GM12878 (cell line): ENCODE measurements at regions not wholly inside any gene's neighbourhood (a gene's known extent, or its start where the extent isn't known, plus 50 kb on each side); places are given as distances from the start of the nearest gene placed in this dataset.

Source experiments
- ATAC-seq: fragments of 200-7000 bp; cut with Tn5 transposase; 3 replicates; pipeline ENCODE4 v1.9.1; 2020; ENCODE audit warnings: mild to moderate bottlenecking, moderate library complexity
- BruUV-seq: library from RNA; stranded (reverse); fragments of 400-500 nt; replicated peaks from 2 replicates; lab custom pipeline; 2021; lab: Mats Ljungman, UMichigan
- CTCF ChIA-PET: fragments of 300-600 bp; sonication (Branson Sonifier 250); formaldehyde crosslinking; extraction: SDS; loops from one replicate; lab custom pipeline; 2021; ENCODE audit warnings: inconsistent platforms; lab: Yijun Ruan, JAX
- POLR2A ChIA-PET: fragments of 350-600 bp; formaldehyde crosslinking; extraction: SDS; loops from one replicate; lab custom pipeline; 2021; ENCODE audit warnings: inconsistent platforms; lab: Charles Lee
- RAD21 ChIA-PET: fragments of 300-600 bp; sonication (Branson Sonifier 250); formaldehyde crosslinking; loops from one replicate; lab custom pipeline; 2023; ENCODE audit warnings: antibody characterized with exemption; ENCODE audit not compliant: unreplicated experiment; lab: Charles Lee
- SMC1A ChIA-PET: fragments of 300-600 bp; sonication (Branson Sonifier 250); formaldehyde crosslinking; loops from one replicate; lab custom pipeline; 2023; ENCODE audit not compliant: unreplicated experiment, uncharacterized antibody; lab: Charles Lee
- DNase-seq: peaks from one replicate; pipeline ENCODE4 v3.0.0-alpha.2; 2011; ENCODE audit warnings: low read depth, low spot score
- FAIRE-seq: peaks from 3 replicates; lab custom pipeline; 2011; peaks lifted over from hg19 to GRCh38; lab: Jason Lieb, UNC
- H2AFZ ChIP-seq: 2 replicates; pipeline ENCODE4 v1.6.0; 2011; ENCODE audit warnings: low read depth, low read length, control low read depth; ENCODE audit not compliant: control insufficient read depth
- H3K27ac ChIP-seq: 2 replicates; pipeline ENCODE4 v1.5.1; 2011; ENCODE audit warnings: control low read depth; ENCODE audit not compliant: control insufficient read depth, insufficient read depth
- H3K27me3 ChIP-seq, 2 experiments: replicated peaks in 1 of 2; 2 replicates each; pipeline versions ENCODE4 v1.6.0 to v1.6.1; 2011; ENCODE audit warnings: low read length in 1 of 2; ENCODE audit not compliant: control insufficient read depth in 2 of 2, insufficient read depth in 2 of 2
- H3K36me3 ChIP-seq, 2 experiments: 2 replicates each; pipeline ENCODE4 v1.5.1; 2011; ENCODE audit warnings: low read length in 1 of 2; ENCODE audit not compliant: control insufficient read depth in 2 of 2, insufficient read depth in 2 of 2
- H3K4me1 ChIP-seq: 2 replicates; pipeline ENCODE4 v1.6.1; 2011; ENCODE audit warnings: mild to moderate bottlenecking, low read length, moderate library complexity, mixed read lengths; ENCODE audit not compliant: control insufficient read depth, insufficient read depth
- H3K4me2 ChIP-seq: 2 replicates; pipeline ENCODE4 v1.6.0; 2011; ENCODE audit warnings: control low read depth; ENCODE audit not compliant: control insufficient read depth, insufficient read depth
- H3K4me3 ChIP-seq: fragments of 200-600 bp; sonication (generic); 2 replicates; pipeline ENCODE4 v1.5.1; 2016
- H3K79me2 ChIP-seq: 2 replicates; pipeline ENCODE4 v1.6.0; 2011; ENCODE audit warnings: low read length; ENCODE audit not compliant: control insufficient read depth, insufficient read depth
- H3K9ac ChIP-seq: 2 replicates; pipeline ENCODE4 v1.8.0; 2011; ENCODE audit warnings: low read length, control low read depth, mixed read lengths; ENCODE audit not compliant: control insufficient read depth, insufficient read depth
- H3K9me3 ChIP-seq: replicated peaks from 3 replicates; pipeline ENCODE4 v1.5.1; 2011; ENCODE audit warnings: mild to moderate bottlenecking, low read length; ENCODE audit not compliant: control insufficient read depth, insufficient read depth
- H4K20me1 ChIP-seq: 2 replicates; pipeline ENCODE4 v1.6.0; 2011; ENCODE audit not compliant: control insufficient read depth, insufficient read depth
- HCFC1 ChIP-seq: fragments of 150-350 bp; IDR thresholded peaks from 2 replicates; pipeline ENCODE4 v1.6.1; 2014; ENCODE audit warnings: low read length
- IRF4 ChIP-seq: IDR thresholded peaks from 2 replicates; pipeline ENCODE4 v1.6.1; 2011; ENCODE audit warnings: low read depth, low read length
- PAX8 ChIP-seq: fragments of 450-650 bp; IDR thresholded peaks from 2 replicates; pipeline ENCODE4 v1.6.1; 2017; ENCODE audit warnings: mild to moderate bottlenecking, moderate library complexity
- RCOR1 ChIP-seq: conservative IDR thresholded peaks from 2 replicates; pipeline ENCODE4 v1.6.1; 2012; ENCODE audit warnings: low read depth, low read length, improper control_type of control experiment
- TAF1 ChIP-seq: IDR thresholded peaks from 2 replicates; pipeline ENCODE4 v1.6.1; 2011; ENCODE audit warnings: mild to moderate bottlenecking, low read depth, low read length, borderline replicate concordance
- TCF7 ChIP-seq: IDR thresholded peaks from 2 replicates; pipeline ENCODE4 v1.6.1; 2014; ENCODE audit warnings: antibody characterized with exemption, borderline replicate concordance
- WGBS: methylation state at CpG from one replicate; pipeline ENCODE4 v1.1.6; 2016; ENCODE audit warnings: low lambda C conversion rate; ENCODE audit not compliant: insufficient replicate concordance, insufficient coverage; ENCODE audit errors: missing lambda C conversion rate; 5-methylcytosine and 5-hydroxymethylcytosine counted together
- in situ Hi-C: fragments of 300-500 bp; cut with MboI; formaldehyde crosslinking; loops from 9 replicates; pipeline ENCODE4 v1.14.3; 2018; ENCODE audit warnings: mixed read lengths
- intact Hi-C: fragments of 100-400 bp; cut with micrococcal nuclease; formaldehyde crosslinking; loops from one replicate; pipeline ENCODE4 v1.14.2; 2022; ENCODE audit not compliant: unreplicated experiment
- TF ChIP-seq, protein P1 (sequence below): fragments of 450-650 bp; conservative IDR thresholded peaks from 2 replicates; pipeline ENCODE4 v1.6.1; 2017; ENCODE audit warnings: mild to moderate bottlenecking, moderate library complexity
- TF ChIP-seq, protein P2 (sequence below): IDR thresholded peaks from 2 replicates; pipeline ENCODE4 v1.6.1; 2012; ENCODE audit warnings: mild to moderate bottlenecking, low read depth, low read length
- TF ChIP-seq, protein P3 (sequence below), 3 experiments: IDR thresholded peaks in 2 of 3; conservative IDR thresholded peaks in 1 of 3; 2 replicates each; pipeline ENCODE4 v1.5.1; 2011; ENCODE audit warnings: low read depth in 3 of 3, low read length in 3 of 3, mild to moderate bottlenecking in 3 of 3, control low read depth in 2 of 3, moderate library complexity in 2 of 3, inconsistent platforms in 1 of 3, mixed read lengths in 1 of 3; ENCODE audit not compliant: control insufficient read depth in 2 of 3, insufficient read depth in 1 of 3; ENCODE audit errors: extremely low read depth in 1 of 3

DNA sequence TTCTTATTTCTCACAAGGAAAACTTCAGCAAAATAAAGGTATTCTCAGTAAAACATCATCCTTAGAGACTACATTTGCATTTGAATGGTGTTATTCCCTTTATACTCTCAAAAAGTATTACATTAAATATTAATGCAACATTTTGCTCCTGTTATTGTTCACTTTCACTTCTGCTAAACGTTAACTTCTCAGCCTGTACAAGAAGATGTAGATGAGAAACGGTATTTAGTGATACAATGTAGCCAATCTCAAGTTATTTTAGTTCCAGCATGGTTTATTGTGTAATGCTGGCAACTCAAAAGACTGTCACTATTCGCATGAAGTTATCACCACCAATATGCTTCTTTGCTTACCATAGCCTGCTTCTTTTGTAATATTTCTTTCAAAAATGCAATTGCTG, 514.1 kb downstream of the CPS1 start (continued):
- TF ChIP-seq, protein P1, sequence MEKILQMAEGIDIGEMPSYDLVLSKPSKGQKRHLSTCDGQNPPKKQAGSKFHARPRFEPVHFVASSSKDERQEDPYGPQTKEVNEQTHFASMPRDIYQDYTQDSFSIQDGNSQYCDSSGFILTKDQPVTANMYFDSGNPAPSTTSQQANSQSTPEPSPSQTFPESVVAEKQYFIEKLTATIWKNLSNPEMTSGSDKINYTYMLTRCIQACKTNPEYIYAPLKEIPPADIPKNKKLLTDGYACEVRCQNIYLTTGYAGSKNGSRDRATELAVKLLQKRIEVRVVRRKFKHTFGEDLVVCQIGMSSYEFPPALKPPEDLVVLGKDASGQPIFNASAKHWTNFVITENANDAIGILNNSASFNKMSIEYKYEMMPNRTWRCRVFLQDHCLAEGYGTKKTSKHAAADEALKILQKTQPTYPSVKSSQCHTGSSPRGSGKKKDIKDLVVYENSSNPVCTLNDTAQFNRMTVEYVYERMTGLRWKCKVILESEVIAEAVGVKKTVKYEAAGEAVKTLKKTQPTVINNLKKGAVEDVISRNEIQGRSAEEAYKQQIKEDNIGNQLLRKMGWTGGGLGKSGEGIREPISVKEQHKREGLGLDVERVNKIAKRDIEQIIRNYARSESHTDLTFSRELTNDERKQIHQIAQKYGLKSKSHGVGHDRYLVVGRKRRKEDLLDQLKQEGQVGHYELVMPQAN: no peak
- TF ChIP-seq IRF4 (no peak), RCOR1 (no peak)
- TF ChIP-seq, protein P2, sequence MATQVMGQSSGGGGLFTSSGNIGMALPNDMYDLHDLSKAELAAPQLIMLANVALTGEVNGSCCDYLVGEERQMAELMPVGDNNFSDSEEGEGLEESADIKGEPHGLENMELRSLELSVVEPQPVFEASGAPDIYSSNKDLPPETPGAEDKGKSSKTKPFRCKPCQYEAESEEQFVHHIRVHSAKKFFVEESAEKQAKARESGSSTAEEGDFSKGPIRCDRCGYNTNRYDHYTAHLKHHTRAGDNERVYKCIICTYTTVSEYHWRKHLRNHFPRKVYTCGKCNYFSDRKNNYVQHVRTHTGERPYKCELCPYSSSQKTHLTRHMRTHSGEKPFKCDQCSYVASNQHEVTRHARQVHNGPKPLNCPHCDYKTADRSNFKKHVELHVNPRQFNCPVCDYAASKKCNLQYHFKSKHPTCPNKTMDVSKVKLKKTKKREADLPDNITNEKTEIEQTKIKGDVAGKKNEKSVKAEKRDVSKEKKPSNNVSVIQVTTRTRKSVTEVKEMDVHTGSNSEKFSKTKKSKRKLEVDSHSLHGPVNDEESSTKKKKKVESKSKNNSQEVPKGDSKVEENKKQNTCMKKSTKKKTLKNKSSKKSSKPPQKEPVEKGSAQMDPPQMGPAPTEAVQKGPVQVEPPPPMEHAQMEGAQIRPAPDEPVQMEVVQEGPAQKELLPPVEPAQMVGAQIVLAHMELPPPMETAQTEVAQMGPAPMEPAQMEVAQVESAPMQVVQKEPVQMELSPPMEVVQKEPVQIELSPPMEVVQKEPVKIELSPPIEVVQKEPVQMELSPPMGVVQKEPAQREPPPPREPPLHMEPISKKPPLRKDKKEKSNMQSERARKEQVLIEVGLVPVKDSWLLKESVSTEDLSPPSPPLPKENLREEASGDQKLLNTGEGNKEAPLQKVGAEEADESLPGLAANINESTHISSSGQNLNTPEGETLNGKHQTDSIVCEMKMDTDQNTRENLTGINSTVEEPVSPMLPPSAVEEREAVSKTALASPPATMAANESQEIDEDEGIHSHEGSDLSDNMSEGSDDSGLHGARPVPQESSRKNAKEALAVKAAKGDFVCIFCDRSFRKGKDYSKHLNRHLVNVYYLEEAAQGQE: no peak

DNA sequence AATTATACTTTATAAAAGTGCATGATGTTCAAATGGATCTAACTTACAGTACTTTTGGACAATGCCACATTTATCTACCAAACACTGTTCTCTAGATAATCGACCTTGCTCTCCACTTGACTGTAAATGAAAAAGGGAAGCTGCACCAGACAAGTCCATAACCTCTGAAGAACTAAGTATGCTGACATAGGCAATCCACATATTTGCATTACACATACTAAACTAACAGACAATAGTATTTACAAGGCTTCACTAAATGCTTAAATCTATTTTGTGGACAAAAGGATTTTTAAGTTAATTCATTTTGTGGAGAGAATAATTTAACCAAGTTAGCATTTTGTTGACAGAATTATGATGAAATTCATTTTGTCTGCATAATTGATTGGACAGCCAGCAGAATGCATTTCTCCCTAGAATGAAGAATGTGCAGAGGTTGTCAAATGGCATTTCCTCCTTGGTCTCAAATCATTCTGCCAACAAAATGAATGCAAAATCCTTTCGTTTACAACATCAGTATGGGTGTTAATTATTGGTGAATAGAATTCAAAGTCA, 520.9 kb downstream of the CPS1 start:
- no peaks in the 10 kb centered on the region for H3K79me2 ChIP-seq
- ChIA-PET RAD21 (no interaction called here), POLR2A (no interaction called here), CTCF (no interaction called here), SMC1A (interaction anchor here (1.2 kb wide), 1 partner anchor 25 kb away, joined by 3 read pairs; no protein-coding TSS in a partner anchor)
- H3K4me3 ChIP-seq: no peak overlapping the region
- H3K4me1 ChIP-seq: no peaks in the 10 kb centered on the region
- no peaks in the 10 kb centered on the region for H4K20me1 ChIP-seq
- DNase-seq (no peak), ATAC-seq (no peak), FAIRE-seq (no peak)
- no TSS peak for BruUV-seq
- in situ Hi-C loops: no loop called here
- H3K27ac ChIP-seq: no peak overlapping the region
- intact Hi-C loops: no loop called here
- TF ChIP-seq, protein P3, sequence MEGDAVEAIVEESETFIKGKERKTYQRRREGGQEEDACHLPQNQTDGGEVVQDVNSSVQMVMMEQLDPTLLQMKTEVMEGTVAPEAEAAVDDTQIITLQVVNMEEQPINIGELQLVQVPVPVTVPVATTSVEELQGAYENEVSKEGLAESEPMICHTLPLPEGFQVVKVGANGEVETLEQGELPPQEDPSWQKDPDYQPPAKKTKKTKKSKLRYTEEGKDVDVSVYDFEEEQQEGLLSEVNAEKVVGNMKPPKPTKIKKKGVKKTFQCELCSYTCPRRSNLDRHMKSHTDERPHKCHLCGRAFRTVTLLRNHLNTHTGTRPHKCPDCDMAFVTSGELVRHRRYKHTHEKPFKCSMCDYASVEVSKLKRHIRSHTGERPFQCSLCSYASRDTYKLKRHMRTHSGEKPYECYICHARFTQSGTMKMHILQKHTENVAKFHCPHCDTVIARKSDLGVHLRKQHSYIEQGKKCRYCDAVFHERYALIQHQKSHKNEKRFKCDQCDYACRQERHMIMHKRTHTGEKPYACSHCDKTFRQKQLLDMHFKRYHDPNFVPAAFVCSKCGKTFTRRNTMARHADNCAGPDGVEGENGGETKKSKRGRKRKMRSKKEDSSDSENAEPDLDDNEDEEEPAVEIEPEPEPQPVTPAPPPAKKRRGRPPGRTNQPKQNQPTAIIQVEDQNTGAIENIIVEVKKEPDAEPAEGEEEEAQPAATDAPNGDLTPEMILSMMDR (IDR thresholded peaks at IDR 0.05 in 2 of 3, conservative IDR thresholded peaks at IDR 0.05 in 1 of 3; ENCODE audit: control insufficient read depth in 2 of 3, extremely low read depth in 1 of 3, insufficient read depth in 1 of 3, low read depth in 3 of 3, low read length in 3 of 3): no peak
- no peak for TF ChIP-seq HCFC1
- TF ChIP-seq TCF7: no peak
- TF ChIP-seq PAX8: no peak
- no peak for TF ChIP-seq TAF1
- WGBS: 0% methylated on average over 2 of the region's 2 CpGs
- no peak overlapping the region for H3K4me2 ChIP-seq
- H3K36me3 ChIP-seq: no peaks in the 10 kb centered on the region
- H3K9me3 ChIP-seq: no peaks in the 10 kb centered on the region
- no peak overlapping the region for H3K9ac ChIP-seq
- no peaks in the 10 kb centered on the region for H3K27me3 ChIP-seq
- H2AFZ ChIP-seq: no peak overlapping the region
